ENCODE measurements at regions not wholly inside any gene's neighbourhood (a gene's known extent, or its start where the extent isn't known, plus 50 kb on each side); places are given as distances from the start of the nearest gene placed in this dataset.

GRCh38 chr5:2003690-2004365, 121.1 kb upstream of the IRX4 start (continued):
- no peak for TF ChIP-seq ZBTB33 (IDR thresholded peaks at IDR 0.05; ENCODE audit: extremely low read depth, insufficient replicate concordance, low read length)
- TF ChIP-seq, protein P1, sequence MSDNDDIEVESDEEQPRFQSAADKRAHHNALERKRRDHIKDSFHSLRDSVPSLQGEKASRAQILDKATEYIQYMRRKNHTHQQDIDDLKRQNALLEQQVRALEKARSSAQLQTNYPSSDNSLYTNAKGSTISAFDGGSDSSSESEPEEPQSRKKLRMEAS (IDR thresholded peaks at IDR 0.05): no peak
- TF ChIP-seq SIN3A (IDR thresholded peaks at IDR 0.05; ENCODE audit: low read depth): no peak
- no peak for TF ChIP-seq ZFX (IDR thresholded peaks at IDR 0.05)

DNA sequence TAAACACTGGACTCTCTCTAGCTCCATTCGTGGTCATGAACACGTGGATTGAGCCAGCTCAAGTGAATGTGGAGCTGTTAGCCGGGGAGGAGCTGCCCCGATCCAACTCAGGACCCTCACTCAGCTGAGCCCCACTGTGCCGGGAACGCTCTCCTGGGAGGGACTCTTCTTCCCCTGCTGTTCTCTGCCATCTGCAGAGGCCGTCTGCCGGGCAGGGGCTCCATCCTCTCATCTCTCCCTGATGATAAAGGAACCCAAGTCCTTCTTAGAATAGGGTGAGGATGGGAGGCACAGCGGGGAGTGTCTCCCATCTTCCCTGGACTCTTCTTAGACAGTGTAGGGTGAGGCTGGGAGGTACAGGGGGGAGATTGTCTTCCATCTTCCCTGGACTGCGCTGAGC, 120.5 kb upstream of the IRX4 start:
- Histone ChIP-seq H3K9me2 (ENCODE audit: insufficient read depth) (no peaks in the 10 kb centered on the region; the same call in 1 of the 2 replicates), H3K27ac (ENCODE audit: low read depth, low read length) (no peak overlapping the region), H3K27me3 (ENCODE audit: insufficient read depth, low read length) (peaks cover 44% of the 10 kb centered on the region), H3K79me2 (ENCODE audit: insufficient read depth, low read length) (no peaks in the 10 kb centered on the region), H3K9me3 (ENCODE audit: control insufficient read depth in 1 of 2, insufficient read depth in 1 of 2, low read depth in 1 of 2, low read length in 2 of 2) (no peaks in the 10 kb centered on the region), H2AFZ (ENCODE audit: low read depth, low read length, poor library complexity, severe bottlenecking) (no peak overlapping the region), H3K4me3 (replicated peaks in 1 of 2; ENCODE audit: low read depth in 1 of 2, low read length in 2 of 2) (no peak overlapping the region), H3K4me2 (ENCODE audit: low read length) (no peak overlapping the region), H3K4me1 (ENCODE audit: control insufficient read depth in 1 of 2, insufficient read depth in 2 of 2, low read length in 2 of 2) (no peaks in the 10 kb centered on the region), H3K36me3 (ENCODE audit: control insufficient read depth in 1 of 2, insufficient read depth in 2 of 2, low read length in 2 of 2) (no peaks in the 10 kb centered on the region), H3K9ac (ENCODE audit: low read length) (no peak overlapping the region), H4K20me1 (ENCODE audit: insufficient read depth) (no peaks in the 10 kb centered on the region)
- no TSS peak for BruUV-seq (replicated peaks)
- DNase-seq (ENCODE audit: low read depth, low spot score): no peak
- ChIA-PET POLR2A (no interaction called here), RAD21 (ENCODE audit: low non-redundant PET in 1 of 2, low total read pairs in 2 of 2, uncharacterized antibody in 2 of 2, unreplicated experiment in 2 of 2) (no interaction called here), CTCF (no interaction called here)
- ATAC-seq: no peak
- intact Hi-C loops (cut with micrococcal nuclease): no loop called here
- TF ChIP-seq YY1 (IDR thresholded peaks at IDR 0.05; ENCODE audit: extremely low read depth, insufficient replicate concordance, low read depth, low read length): no peak
- TF ChIP-seq POLR2AphosphoS5 (IDR thresholded peaks at IDR 0.05; ENCODE audit: low read depth, low read length): no peak
- TF ChIP-seq, protein P1 (IDR thresholded peaks at IDR 0.05): no peak
- TF ChIP-seq CTCF (IDR thresholded peaks at IDR 0.05 in 2 of 3, conservative IDR thresholded peaks at IDR 0.05 in 1 of 3; ENCODE audit: borderline replicate concordance in 1 of 3, insufficient read depth in 1 of 3, low read depth in 2 of 3, low read length in 2 of 3): no peak
- TF ChIP-seq ZFX (IDR thresholded peaks at IDR 0.05): no peak
- no peak for TF ChIP-seq REST (IDR thresholded peaks at IDR 0.05; ENCODE audit: low read depth)
- no peak for TF ChIP-seq SP1 (IDR thresholded peaks at IDR 0.05; ENCODE audit: low read depth)
- TF ChIP-seq ZBTB33 (IDR thresholded peaks at IDR 0.05; ENCODE audit: extremely low read depth, insufficient replicate concordance, low read length): no peak
- TF ChIP-seq RAD21 (IDR thresholded peaks at IDR 0.05; ENCODE audit: low read depth): no peak
- TF ChIP-seq CEBPB (IDR thresholded peaks at IDR 0.05; ENCODE audit: low read depth): no peak
- TF ChIP-seq ZNF274 (IDR thresholded peaks at IDR 0.05; ENCODE audit: low read depth, low read length): no peak
- no peak for TF ChIP-seq SRF (IDR thresholded peaks at IDR 0.05; ENCODE audit: low read depth)

All from HCT116 (cell line).